HG02870 (cell line): ENCODE measurements at regions not wholly inside any gene's neighbourhood (a gene's known extent, or its start where the extent isn't known, plus 50 kb on each side); places are given as distances from the start of the nearest gene placed in this dataset.
"Not testable (repeated sequence)": the region's sequence is repeated elsewhere in the genome, so short reads cannot be mapped to it uniquely, and the experiment has no call there.

Experiments used
- ATAC-seq: cut with Tn5 transposase; IDR thresholded peaks from one replicate; pipeline ENCODE4 v1.9.1; 2021; ENCODE audit warnings: mild to moderate bottlenecking, moderate library complexity; ENCODE audit not compliant: unreplicated experiment

- ATAC-seq: no peak
Measured at GRCh38 chr6:154625721-154626120, 107.5 kb upstream of the SCAF8 start.

- ATAC-seq: no peak
Measured at GRCh38 chr6:154629127-154629526, 104.1 kb upstream of the SCAF8 start.

GRCh38 chr6:154632119-154632518, 101.1 kb upstream of the SCAF8 start:
- no peak for ATAC-seq

GRCh38 chr6:154637392-154637791, 95.8 kb upstream of the SCAF8 start:
- no peak for ATAC-seq

DNA sequence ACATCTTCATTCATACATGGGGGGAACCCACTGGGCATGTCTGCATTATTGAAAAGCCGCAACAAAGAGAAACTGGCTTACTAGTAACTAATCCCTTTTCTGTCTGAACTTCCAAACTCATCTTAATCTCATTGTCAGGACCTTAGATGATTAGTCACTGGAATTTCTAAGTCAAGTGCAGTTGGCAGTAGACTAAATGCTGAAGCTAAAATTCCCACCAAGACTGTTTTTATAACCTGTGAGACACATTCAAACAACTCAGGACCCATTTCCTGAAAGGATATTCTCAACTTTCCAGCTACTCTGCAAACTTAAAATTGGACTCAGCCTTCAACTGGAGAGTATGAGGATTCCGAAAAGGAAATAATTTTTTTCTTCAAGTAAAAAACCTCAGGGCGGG, 94.8 kb upstream of the SCAF8 start:
- ATAC-seq: no peak

DNA sequence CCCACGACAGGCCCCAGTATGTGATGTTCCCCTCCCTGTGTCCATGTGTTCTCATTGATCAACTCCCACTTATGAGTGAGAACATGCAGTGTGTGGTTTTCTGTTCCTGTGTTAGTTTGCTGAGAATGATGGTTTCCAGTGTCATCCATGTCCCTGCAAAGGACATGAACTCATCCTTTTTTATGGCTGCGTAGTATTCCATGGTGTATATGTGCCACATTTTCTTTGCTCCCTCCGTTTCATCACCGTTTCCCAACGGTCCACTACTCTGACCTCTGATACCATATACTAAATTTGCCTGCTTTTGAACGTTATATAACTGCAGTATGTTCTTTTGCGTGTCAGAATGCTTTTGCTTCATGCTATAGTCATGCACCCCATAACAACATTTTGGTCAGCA, 94.0 kb upstream of the SCAF8 start:
- not testable (repeated sequence) for ATAC-seq

- no peak for ATAC-seq
Measured at GRCh38 chr6:154648188-154648887, 84.9 kb upstream of the SCAF8 start.

GRCh38 chr6:154648888-154649205, 84.4 kb upstream of the SCAF8 start:
- ATAC-seq: no peak

DNA sequence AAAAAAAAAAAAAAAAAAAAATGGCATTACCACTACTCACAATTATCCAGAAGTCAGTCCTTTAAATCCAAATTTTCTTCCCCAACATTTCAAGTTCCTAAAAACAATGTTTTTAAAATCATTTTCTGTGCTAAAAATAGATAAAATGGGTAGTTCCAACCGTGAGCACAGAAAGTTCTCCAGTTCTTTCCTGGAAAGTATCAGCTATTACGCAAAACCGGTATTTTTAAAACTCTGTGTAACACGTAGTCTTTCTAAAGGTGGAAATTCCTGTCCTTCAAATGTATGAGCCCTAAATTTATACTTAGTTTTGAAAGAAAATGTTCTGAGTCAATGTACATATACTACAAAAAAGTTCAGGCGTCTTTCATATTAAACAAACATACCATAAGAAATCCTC, 83.5 kb upstream of the SCAF8 start:
- no peak for ATAC-seq

- no peak for ATAC-seq
Measured at GRCh38 chr6:154650351-154650750, 82.9 kb upstream of the SCAF8 start.

GRCh38 chr6:154651656-154652055, 81.6 kb upstream of the SCAF8 start:
- ATAC-seq: no peak

GRCh38 chr6:154653385-154653784, 79.8 kb upstream of the SCAF8 start:
- ATAC-seq: no peak

GRCh38 chr6:154653853-154654252, 79.4 kb upstream of the SCAF8 start:
- ATAC-seq: no peak

- ATAC-seq: no peak
Measured at GRCh38 chr6:154656660-154657059, 76.6 kb upstream of the SCAF8 start.

- no peak for ATAC-seq
Measured at GRCh38 chr6:154661768-154662167, 71.4 kb upstream of the SCAF8 start.

DNA sequence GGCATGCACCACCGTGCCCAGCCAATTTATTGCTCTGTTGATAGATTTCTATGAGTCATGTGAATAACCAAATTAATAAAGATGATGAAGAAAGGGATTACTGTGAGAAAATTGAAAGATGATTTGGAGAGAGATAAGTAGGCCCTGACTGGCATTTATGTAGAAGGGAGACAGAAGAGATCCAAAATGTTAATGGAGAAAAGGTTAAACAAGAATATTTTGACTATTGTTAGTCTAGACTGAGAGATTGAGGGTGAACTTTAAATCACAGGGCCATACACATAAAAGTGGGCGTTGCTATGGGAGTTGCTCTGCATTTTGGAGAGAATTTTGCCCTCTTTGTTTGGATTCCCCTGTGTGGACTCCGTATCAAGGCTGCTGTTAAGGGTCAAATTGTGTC, 68.9 kb upstream of the SCAF8 start:
- no peak for ATAC-seq

DNA sequence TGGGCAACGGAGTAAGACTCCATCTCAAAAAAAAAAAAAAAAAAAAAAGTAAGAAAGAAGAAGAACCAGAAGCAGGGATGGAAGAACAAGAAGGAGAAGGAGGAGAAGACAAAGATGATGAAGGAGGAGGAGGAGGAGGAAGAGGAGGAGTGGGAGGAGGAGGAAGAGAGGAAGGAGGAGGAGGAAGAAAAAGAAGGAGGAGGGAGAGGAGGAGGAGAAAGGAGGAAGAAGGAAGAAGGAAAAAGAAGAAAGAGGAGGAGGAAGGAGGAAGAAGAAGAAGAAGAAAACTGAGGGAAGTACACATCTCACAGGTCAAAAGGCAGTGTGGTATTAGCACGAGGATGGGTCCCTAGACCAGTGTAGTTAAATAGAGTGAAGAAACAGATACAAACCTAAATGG, 65.1 kb upstream of the SCAF8 start:
- no peak for ATAC-seq

DNA sequence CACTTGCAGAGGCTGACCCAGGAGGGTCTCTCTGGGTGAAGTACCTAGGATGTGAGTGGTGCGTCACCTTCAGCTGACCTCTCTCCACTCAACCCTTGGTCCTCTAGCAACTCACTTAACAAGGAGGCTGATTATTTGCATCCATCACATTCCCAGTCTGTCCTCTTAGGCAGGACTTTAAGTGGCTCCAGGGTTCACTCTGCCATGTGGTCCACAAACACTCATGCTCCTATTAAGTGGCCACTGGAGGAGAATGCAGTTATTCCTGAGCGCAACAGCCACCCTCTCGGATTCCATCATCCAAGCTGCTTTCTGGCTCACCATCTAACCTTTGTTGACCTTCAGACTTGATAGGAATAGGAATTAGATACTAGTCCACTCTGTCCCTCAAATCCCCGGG, 61.1 kb upstream of the SCAF8 start:
- no peak for ATAC-seq

- ATAC-seq: no peak
Measured at GRCh38 chr6:154673919-154674318, 59.3 kb upstream of the SCAF8 start.

DNA sequence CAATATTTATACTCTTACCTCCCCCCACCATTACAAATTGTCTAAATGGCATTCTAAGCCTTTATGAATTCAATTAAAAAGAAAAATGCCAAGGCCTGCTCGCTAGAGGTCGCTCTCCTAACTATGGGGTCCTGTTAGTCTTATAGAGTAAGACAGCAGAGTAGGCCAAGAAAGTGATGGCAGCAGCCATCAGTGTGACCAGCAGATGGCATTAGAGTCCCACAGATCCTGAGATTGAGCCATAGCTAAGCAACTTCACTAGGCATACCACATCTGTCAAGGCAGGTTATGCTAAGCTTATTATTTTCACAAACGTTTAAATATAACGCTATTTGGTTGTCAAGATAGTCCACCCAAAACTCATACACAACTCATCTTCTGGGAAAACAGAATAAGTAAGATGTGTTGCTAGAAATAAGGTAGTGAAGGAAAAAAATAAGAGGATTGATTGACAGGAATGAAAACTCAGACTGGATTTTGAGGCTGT, 57.6 kb upstream of the SCAF8 start:
- ATAC-seq: peak; percentile 99

GRCh38 chr6:154682633-154683125, 50.5 kb upstream of the SCAF8 start:
- no peak for ATAC-seq
